OCI-LY1 (cell line): ENCODE measurements at regions not wholly inside any gene's neighbourhood (a gene's known extent, or its start where the extent isn't known, plus 50 kb on each side); places are given as distances from the start of the nearest gene placed in this dataset.

ENCODE experiments used
- CTCF ChIP-seq: fragments of 200-600 bp; sonication (generic), shearing (Covaris generic); IDR thresholded peaks from 2 replicates; pipeline ENCODE4 v1.5.1; 2017; ENCODE audit warnings: mild to moderate bottlenecking, antibody characterized with exemption, low read length, moderate library complexity, mixed read lengths
- EZH2 ChIP-seq: fragments of 200-600 bp; sonication (generic), shearing (Covaris generic); IDR thresholded peaks from 2 replicates; pipeline ENCODE4 v1.8.0; 2017; ENCODE audit warnings: borderline replicate concordance, mixed run types, mild to moderate bottlenecking, antibody characterized with exemption, low read length, moderate library complexity, mixed read lengths

- no peak for TF ChIP-seq CTCF
- TF ChIP-seq EZH2 = no peak
Measured at GRCh38 chr20:22878166-22878565, 156.9 kb upstream of the SSTR4 start.
